A549 (cell line): ENCODE measurements at regions not wholly inside any gene's neighbourhood (a gene's known extent, or its start where the extent isn't known, plus 50 kb on each side); places are given as distances from the start of the nearest gene placed in this dataset.

Source experiments
- ATAC-seq, 2 experiments: fragments of 200-7000 bp in 1 of 2; fragments of >200 bp in 1 of 2; cut with Nextera tagmentation in 1 of 2; cut with Tn5 transposase in 1 of 2; 3 replicates each; pipeline versions ENCODE4 v1.8.0 to v1.9.1; 2018 to 2020; ENCODE audit warnings: mild to moderate bottlenecking in 1 of 2, moderate library complexity in 1 of 2
- CTCF ChIA-PET: fragments of 300-600 bp; sonication (Branson Sonifier 250); formaldehyde crosslinking; extraction: SDS; loops from one replicate; lab custom pipeline; 2021; ENCODE audit warnings: antibody characterized with exemption, inconsistent platforms; lab: Yijun Ruan, JAX
- POLR2A ChIA-PET: fragments of 350-600 bp; formaldehyde crosslinking; extraction: SDS; loops from one replicate; lab custom pipeline; 2021; ENCODE audit warnings: antibody characterized with exemption, inconsistent platforms; lab: Yijun Ruan, JAX
- DNase-seq, 2 experiments: peaks; one replicate each; pipeline versions ENCODE4 v3.0.0 to v3.0.0-alpha.2; 2011 to 2016; ENCODE audit warnings: low read depth in 1 of 2, low spot score in 1 of 2
- FAIRE-seq: peaks from 2 replicates; lab custom pipeline; 2011; peaks lifted over from hg19 to GRCh38; lab: Jason Lieb, UNC
- H3K27ac ChIP-seq, 2 experiments: fragments of >200 bp; sonication (Bioruptor Twin); formaldehyde crosslinking; 3 replicates each; pipeline ENCODE4 v1.5.1; 2016 to 2017
- H3K4me1 ChIP-seq: fragments of >200 bp; sonication (Bioruptor Twin); formaldehyde crosslinking; 3 replicates; pipeline ENCODE4 v1.6.1; 2016
- H3K4me2 ChIP-seq: fragments of >200 bp; sonication (Bioruptor Twin); formaldehyde crosslinking; 3 replicates; pipeline ENCODE4 v1.6.1; 2016
- H3K4me3 ChIP-seq: fragments of >200 bp; sonication (Bioruptor Twin); formaldehyde crosslinking; 3 replicates; pipeline ENCODE4 v1.5.1; 2016
- H3K9me3 ChIP-seq: fragments of >200 bp; sonication (Bioruptor Twin); formaldehyde crosslinking; 3 replicates; pipeline ENCODE4 v1.6.1; 2016
- ATOH8 ChIP-seq: fragments of 250-450 bp; sonication (Bioruptor Pico); IDR thresholded peaks from 2 replicates; pipeline ENCODE4 v1.5.0; 2020; ENCODE audit warnings: low read depth, mild to moderate bottlenecking, moderate library complexity
- CBX2 ChIP-seq: fragments of 200-600 bp; sonication (generic); IDR thresholded peaks from 2 replicates; pipeline ENCODE4 v1.6.1; 2016; ENCODE audit warnings: low read depth, mild to moderate bottlenecking, borderline replicate concordance
- CTCF ChIP-seq: fragments of >200 bp; sonication (Bioruptor Twin); formaldehyde crosslinking; IDR thresholded peaks from 3 replicates; pipeline ENCODE4 v1.5.1; 2016
- FOSB ChIP-seq: fragments of 250-450 bp; sonication (Bioruptor Pico); IDR thresholded peaks from 2 replicates; pipeline ENCODE4 v1.5.0; 2020; ENCODE audit warnings: mild to moderate bottlenecking, moderate library complexity
- HES2 ChIP-seq: fragments of >200 bp; sonication (Bioruptor Twin); formaldehyde crosslinking; IDR thresholded peaks from 2 replicates; pipeline ENCODE4 v1.6.1; 2016
- HMGXB4 ChIP-seq: fragments of 250-450 bp; sonication (Bioruptor Pico); IDR thresholded peaks from 2 replicates; pipeline ENCODE4 v1.5.0; 2021; ENCODE audit warnings: mild to moderate bottlenecking, moderate library complexity, borderline replicate concordance
- JUN ChIP-seq, 2 experiments: fragments of >200 bp; sonication (Bioruptor Twin); formaldehyde crosslinking; IDR thresholded peaks; 2 replicates in 1 of 2; 3 replicates in 1 of 2; pipeline ENCODE4 v1.6.1; 2016 to 2017
- KDM1A ChIP-seq: fragments of 200-600 bp; sonication (generic); IDR thresholded peaks from 2 replicates; pipeline ENCODE4 v1.6.1; 2016; ENCODE audit warnings: low read depth, mild to moderate bottlenecking
- MAFK ChIP-seq: fragments of 450-650 bp; IDR thresholded peaks from 2 replicates; pipeline ENCODE4 v1.6.1; 2014; ENCODE audit not compliant: partially characterized antibody
- MAX ChIP-seq: IDR thresholded peaks from 2 replicates; pipeline ENCODE4 v1.6.1; 2012
- NFE2L2 ChIP-seq: fragments of 150-350 bp; conservative IDR thresholded peaks from 2 replicates; pipeline ENCODE4 v1.6.1; 2014; ENCODE audit warnings: low read length
- NPAS2 ChIP-seq: fragments of 250-450 bp; sonication (Bioruptor Pico); IDR thresholded peaks from 2 replicates; pipeline ENCODE4 v1.8.0; 2022; ENCODE audit warnings: mild to moderate bottlenecking, moderate library complexity, borderline replicate concordance
- PBX3 ChIP-seq: IDR thresholded peaks from 2 replicates; pipeline ENCODE4 v1.6.1; 2012
- POLR2A ChIP-seq: IDR thresholded peaks from 2 replicates; pipeline ENCODE4 v1.6.1; 2012; ENCODE audit warnings: mild to moderate bottlenecking, low read length
- RCOR1 ChIP-seq: fragments of 150-350 bp; IDR thresholded peaks from 2 replicates; pipeline ENCODE4 v1.6.1; 2014; ENCODE audit warnings: antibody characterized with exemption, low read length, low read depth
- USF2 ChIP-seq: fragments of 450-650 bp; IDR thresholded peaks from 2 replicates; pipeline ENCODE4 v1.6.1; 2014; ENCODE audit warnings: antibody characterized with exemption
- ZFP36 ChIP-seq: fragments of 450-650 bp; IDR thresholded peaks from 2 replicates; pipeline ENCODE4 v1.6.1; 2014; ENCODE audit warnings: borderline replicate concordance; ENCODE audit not compliant: partially characterized antibody
- WGBS: methylation state at CpG from one replicate; pipeline ENCODE4 v1.1.6; 2017; ENCODE audit errors: missing lambda C conversion rate; 5-methylcytosine and 5-hydroxymethylcytosine counted together

- H3K4me1 ChIP-seq: no peaks in the 10 kb centered on the region
- no peaks in the 10 kb centered on the region for H3K9me3 ChIP-seq
- FAIRE-seq: no peak
- ChIA-PET POLR2A (no interaction called here), CTCF (no interaction called here)
- no peak for ATAC-seq
- no peak overlapping the region for H3K4me2 ChIP-seq
- DNase-seq: no peak
- TF ChIP-seq NFE2L2 (no peak), FOSB (CRISPR knock-in tag) (no peak), CTCF (no peak), PBX3 (no peak), MAFK (peak; percentile 86), CBX2 (no peak)
- H3K27ac ChIP-seq: no peak overlapping the region
- WGBS: 5% methylated on average over 1 of the region's 1 CpG
- no peak overlapping the region for H3K4me3 ChIP-seq
These were observed 156.5 kb downstream of the KCTD12 start for GRCh38 chr13:76729691-76730090.

GRCh38 chr13:76725896-76726295 is 160.3 kb downstream of the KCTD12 start:
- no peak for DNase-seq
- H3K9me3 ChIP-seq: no peaks in the 10 kb centered on the region
- no peak overlapping the region for H3K27ac ChIP-seq
- no peak for TF ChIP-seq HMGXB4 (CRISPR knock-in tag)
- TF ChIP-seq CTCF: no peak
- no peak for TF ChIP-seq NPAS2 (CRISPR knock-in tag)
- TF ChIP-seq MAX: no peak
- no peak for TF ChIP-seq POLR2A
- no peak for TF ChIP-seq HES2
- no peak for TF ChIP-seq ATOH8 (CRISPR knock-in tag)
- TF ChIP-seq, all 56 proteins: peak for 0
- CTCF ChIA-PET: no interaction called here
- no peak overlapping the region for H3K4me3 ChIP-seq
- no peak for ATAC-seq
- POLR2A ChIA-PET: no interaction called here
- H3K4me1 ChIP-seq: no peaks in the 10 kb centered on the region
- H3K4me2 ChIP-seq: no peak overlapping the region
- 0% methylated on average over 1 of the region's 1 CpG for WGBS
- no peak for FAIRE-seq

GRCh38 chr13:76725211-76725610 is 161.0 kb downstream of the KCTD12 start:
- FAIRE-seq: no peak
- no peaks in the 10 kb centered on the region for H3K4me1 ChIP-seq
- H3K9me3 ChIP-seq: no peaks in the 10 kb centered on the region
- ATAC-seq: no peak
- ChIA-PET POLR2A (no interaction called here), CTCF (no interaction called here)
- WGBS: 0% methylated on average over 1 of the region's 1 CpG
- no peak for DNase-seq
- no peak overlapping the region for H3K4me3 ChIP-seq
- no peak overlapping the region for H3K4me2 ChIP-seq
- no peak overlapping the region for H3K27ac ChIP-seq
- TF ChIP-seq USF2: no peak
- TF ChIP-seq ZFP36: no peak
- TF ChIP-seq HMGXB4 (CRISPR knock-in tag): no peak
- TF ChIP-seq MAFK: no peak
- no peak for TF ChIP-seq KDM1A
- no peak for TF ChIP-seq CTCF
- no peak for TF ChIP-seq POLR2A
- TF ChIP-seq ATOH8 (CRISPR knock-in tag): no peak
- no peak for TF ChIP-seq JUN (IDR thresholded peaks at IDR 0.05)
- no peak for TF ChIP-seq RCOR1
